Activated CD4-positive, alpha-beta T cell treated with anti-CD3 and anti-CD28 coated beads for 48 hours (primary cell): ENCODE measurements at regions not wholly inside any gene's neighbourhood (a gene's known extent, or its start where the extent isn't known, plus 50 kb on each side); places are given as distances from the start of the nearest gene placed in this dataset.
A peak's percentile ranks its signal among the peaks of the same experiment; 100 is the strongest.

Source experiments
- DNase-seq: peaks from one replicate; pipeline ENCODE4 v3.0.0-alpha.2; 2020

- no peak for DNase-seq
Measured at GRCh38 chr20:60810561-60810960, 441.5 kb upstream of the CDH4 start.

- DNase-seq = no peak
Measured at GRCh38 chr20:60812561-60812960, 439.5 kb upstream of the CDH4 start.

- DNase-seq = no peak
Measured at GRCh38 chr20:60813066-60813465, 439.0 kb upstream of the CDH4 start.

- DNase-seq = no peak
Measured at GRCh38 chr20:60815656-60816055, 436.4 kb upstream of the CDH4 start.

GRCh38 chr20:60816901-60817300, 435.2 kb upstream of the CDH4 start:
- no peak for DNase-seq

GRCh38 chr20:60817891-60818290, 434.2 kb upstream of the CDH4 start:
- no peak for DNase-seq

- no peak for DNase-seq
Measured at GRCh38 chr20:60819511-60819910, 432.6 kb upstream of the CDH4 start.

GRCh38 chr20:60820149-60820548, 431.9 kb upstream of the CDH4 start:
- DNase-seq = no peak

- DNase-seq = peak; percentile 24
Measured at GRCh38 chr20:60820918-60821317, 431.1 kb upstream of the CDH4 start.

- no peak for DNase-seq
Measured at GRCh38 chr20:60822699-60823607, 429.1 kb upstream of the CDH4 start.

- DNase-seq = no peak
Measured at GRCh38 chr20:60835876-60836275, 416.2 kb upstream of the CDH4 start.

GRCh38 chr20:60837173-60837770, 414.8 kb upstream of the CDH4 start:
- no peak for DNase-seq

GRCh38 chr20:60838297-60838696, 413.8 kb upstream of the CDH4 start:
- no peak for DNase-seq

GRCh38 chr20:60840971-60841370, 411.1 kb upstream of the CDH4 start:
- no peak for DNase-seq

- DNase-seq = no peak
Measured at GRCh38 chr20:60845146-60845545, 406.9 kb upstream of the CDH4 start.

- DNase-seq = peak; percentile 6
Measured at GRCh38 chr20:60851826-60852704, 400.0 kb upstream of the CDH4 start.

GRCh38 chr20:60857708-60858107, 394.4 kb upstream of the CDH4 start:
- peak; percentile 2 for DNase-seq

- no peak for DNase-seq
Measured at GRCh38 chr20:60862601-60863000, 389.5 kb upstream of the CDH4 start.

- no peak for DNase-seq
Measured at GRCh38 chr20:60863548-60863947, 388.5 kb upstream of the CDH4 start.

- no peak for DNase-seq
Measured at GRCh38 chr20:60867589-60867988, 384.5 kb upstream of the CDH4 start.

GRCh38 chr20:60868316-60868891, 383.7 kb upstream of the CDH4 start:
- no peak for DNase-seq

- no peak for DNase-seq
Measured at GRCh38 chr20:60869087-60869486, 383.0 kb upstream of the CDH4 start.

GRCh38 chr20:60869625-60870024, 382.4 kb upstream of the CDH4 start:
- no peak for DNase-seq
